ENCODE measurements at regions not wholly inside any gene's neighbourhood (a gene's known extent, or its start where the extent isn't known, plus 50 kb on each side); places are given as distances from the start of the nearest gene placed in this dataset.

DNA sequence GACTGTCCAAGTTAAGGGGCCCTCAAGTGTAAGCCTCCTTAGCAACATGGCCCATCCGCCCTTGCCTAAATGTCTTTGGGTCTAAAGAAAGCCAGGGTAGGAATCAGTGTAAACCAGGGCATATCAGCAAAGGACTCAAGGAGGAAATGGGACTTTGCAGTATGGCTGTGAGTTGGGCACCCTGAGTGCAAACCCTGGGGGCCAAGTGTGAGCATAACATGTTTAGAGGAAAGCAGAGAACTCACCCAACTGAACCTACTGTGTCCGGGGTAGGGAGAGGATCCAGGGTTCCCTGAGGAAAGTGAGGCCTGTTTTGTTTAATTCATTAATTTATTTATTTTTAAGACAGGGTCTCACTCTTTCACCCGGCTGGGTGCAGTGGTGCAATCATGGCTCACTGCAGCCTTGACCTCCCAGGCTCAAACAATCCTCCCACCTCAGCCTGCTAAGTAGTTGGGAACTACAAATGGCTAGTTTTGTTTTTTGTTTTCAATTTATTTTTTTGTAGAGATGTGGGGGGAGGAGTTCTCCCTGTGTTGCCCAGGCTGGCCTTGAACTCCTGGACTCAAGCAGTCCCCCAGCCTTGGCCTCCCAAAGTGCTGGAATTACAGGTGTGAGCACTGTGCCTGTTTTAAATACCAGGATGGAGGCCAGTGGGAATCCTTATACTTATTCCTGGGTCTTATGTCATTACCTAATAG, 51.0 kb upstream of the ACTR3 start:
- no peaks in the 10 kb centered on the region for H3K27me3 Mint-ChIP-seq (ENCODE audit: unreplicated experiment)
- no peaks in the 10 kb centered on the region for H3K4me1 Mint-ChIP-seq (ENCODE audit: unreplicated experiment)
- TF ChIP-seq CTCF (IDR thresholded peaks at IDR 0.05) = no peak
- no peaks in the 10 kb centered on the region for H3K36me3 Mint-ChIP-seq (ENCODE audit: unreplicated experiment)
- H3K4me3 Mint-ChIP-seq (ENCODE audit: unreplicated experiment) = no peak overlapping the region
- H3K27ac Mint-ChIP-seq (ENCODE audit: unreplicated experiment) = no peak overlapping the region
- no peak for DNase-seq (ENCODE audit: extremely low spot score, unreplicated experiment)
- H3K9me3 Mint-ChIP-seq (ENCODE audit: unreplicated experiment) = no peaks in the 10 kb centered on the region

GRCh38 chr2:113838277-113838676, 51.6 kb upstream of the ACTR3 start:
- H3K4me1 Mint-ChIP-seq (ENCODE audit: unreplicated experiment) = no peaks in the 10 kb centered on the region

GRCh38 chr2:113834051-113834730, 55.7 kb upstream of the ACTR3 start:
- no peaks in the 10 kb centered on the region for H3K4me1 Mint-ChIP-seq (ENCODE audit: unreplicated experiment)
- DNase-seq (ENCODE audit: extremely low spot score, unreplicated experiment) = no peak
- TF ChIP-seq CTCF (IDR thresholded peaks at IDR 0.05) = no peak
- H3K36me3 Mint-ChIP-seq (ENCODE audit: unreplicated experiment) = no peaks in the 10 kb centered on the region
- H3K27ac Mint-ChIP-seq (ENCODE audit: unreplicated experiment) = no peak overlapping the region
- no peaks in the 10 kb centered on the region for H3K9me3 Mint-ChIP-seq (ENCODE audit: unreplicated experiment)
- no peaks in the 10 kb centered on the region for H3K27me3 Mint-ChIP-seq (ENCODE audit: unreplicated experiment)
- H3K4me3 Mint-ChIP-seq (ENCODE audit: unreplicated experiment) = no peak overlapping the region

More at GRCh38 chr2:113838277-113838676, 51.6 kb upstream of the ACTR3 start:
- no peaks in the 10 kb centered on the region for H3K27me3 Mint-ChIP-seq (ENCODE audit: unreplicated experiment)
- no peak overlapping the region for H3K27ac Mint-ChIP-seq (ENCODE audit: unreplicated experiment)
- H3K9me3 Mint-ChIP-seq (ENCODE audit: unreplicated experiment) = no peaks in the 10 kb centered on the region
- H3K4me3 Mint-ChIP-seq (ENCODE audit: unreplicated experiment) = no peak overlapping the region
- no peak for TF ChIP-seq CTCF (IDR thresholded peaks at IDR 0.05)
- H3K36me3 Mint-ChIP-seq (ENCODE audit: unreplicated experiment) = no peaks in the 10 kb centered on the region
- no peak for DNase-seq (ENCODE audit: extremely low spot score, unreplicated experiment)

- peaks cover 2% of the 10 kb centered on the region for H3K27me3 Mint-ChIP-seq (ENCODE audit: unreplicated experiment)
- DNase-seq (ENCODE audit: extremely low spot score, unreplicated experiment) = no peak
- H3K4me3 Mint-ChIP-seq (ENCODE audit: unreplicated experiment) = no peak overlapping the region
- H3K27ac Mint-ChIP-seq (ENCODE audit: unreplicated experiment) = no peak overlapping the region
- H3K36me3 Mint-ChIP-seq (ENCODE audit: unreplicated experiment) = no peaks in the 10 kb centered on the region
- H3K9me3 Mint-ChIP-seq (ENCODE audit: unreplicated experiment) = no peaks in the 10 kb centered on the region
- TF ChIP-seq CTCF (IDR thresholded peaks at IDR 0.05) = no peak
- no peaks in the 10 kb centered on the region for H3K4me1 Mint-ChIP-seq (ENCODE audit: unreplicated experiment)
Measured at GRCh38 chr2:113832795-113833290, 57.0 kb upstream of the ACTR3 start.

DNA sequence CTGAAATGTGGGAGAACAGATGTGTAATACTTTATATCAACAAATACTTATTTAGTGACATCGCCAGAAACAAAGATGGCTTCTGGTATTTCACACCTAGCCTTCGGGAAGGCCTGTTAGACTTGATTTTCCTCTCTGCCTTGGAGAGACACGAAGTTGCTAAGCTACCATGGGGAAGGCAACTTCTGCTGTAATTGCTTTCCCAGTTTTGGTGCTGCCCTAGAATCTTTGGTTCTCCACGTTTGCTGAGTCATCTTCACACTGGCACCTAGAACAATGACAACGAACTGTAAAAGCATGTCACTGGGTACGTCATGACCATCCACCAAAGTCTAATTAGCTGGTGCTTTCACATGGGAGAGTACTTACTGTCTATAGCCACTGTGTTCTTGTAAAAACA, 58.7 kb upstream of the ACTR3 start:
- TF ChIP-seq CTCF (IDR thresholded peaks at IDR 0.05) = no peak
- H3K27me3 Mint-ChIP-seq (ENCODE audit: unreplicated experiment) = peaks cover 8% of the 10 kb centered on the region
- no peak for DNase-seq (ENCODE audit: extremely low spot score, unreplicated experiment)
- H3K4me1 Mint-ChIP-seq (ENCODE audit: unreplicated experiment) = no peaks in the 10 kb centered on the region
- no peak overlapping the region for H3K27ac Mint-ChIP-seq (ENCODE audit: unreplicated experiment)
- no peaks in the 10 kb centered on the region for H3K36me3 Mint-ChIP-seq (ENCODE audit: unreplicated experiment)
- H3K9me3 Mint-ChIP-seq (ENCODE audit: unreplicated experiment) = no peaks in the 10 kb centered on the region
- H3K4me3 Mint-ChIP-seq (ENCODE audit: unreplicated experiment) = no peak overlapping the region
